Activated CD8-positive, alpha-beta memory T cell treated with anti-CD3 and anti-CD28 coated beads for 48 hours (primary cell): ENCODE measurements at regions not wholly inside any gene's neighbourhood (a gene's known extent, or its start where the extent isn't known, plus 50 kb on each side); places are given as distances from the start of the nearest gene placed in this dataset.
"Not testable (repeated sequence)": the region's sequence is repeated elsewhere in the genome, so short reads cannot be mapped to it uniquely, and the experiment has no call there.

ENCODE experiments used
- DNase-seq, 3 experiments: peaks; one replicate each; pipeline ENCODE4 v3.0.0-alpha.2; 2020; ENCODE audit warnings: low read depth in 2 of 3, low spot score in 2 of 3

DNA sequence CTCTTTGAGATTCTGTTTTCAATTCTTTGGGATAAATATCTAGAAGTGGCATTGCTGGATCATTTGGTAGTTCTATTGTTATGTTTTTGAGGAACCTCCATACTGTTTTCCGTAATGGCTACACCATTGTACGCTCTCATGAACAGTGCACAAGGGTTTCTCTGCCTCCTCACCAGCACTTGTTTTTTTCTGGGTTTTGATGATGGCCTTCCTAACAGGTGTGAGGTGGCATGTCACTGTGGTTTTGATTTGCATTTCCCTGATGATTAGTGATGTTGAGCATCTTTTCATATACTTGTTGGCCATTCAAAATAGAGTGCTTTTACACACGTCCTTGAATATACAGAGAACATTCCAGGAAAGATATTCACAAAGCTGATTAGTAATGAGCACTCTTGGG lies 86.8 kb upstream of the ADORA2B start:
- not testable (repeated sequence) for DNase-seq

DNA sequence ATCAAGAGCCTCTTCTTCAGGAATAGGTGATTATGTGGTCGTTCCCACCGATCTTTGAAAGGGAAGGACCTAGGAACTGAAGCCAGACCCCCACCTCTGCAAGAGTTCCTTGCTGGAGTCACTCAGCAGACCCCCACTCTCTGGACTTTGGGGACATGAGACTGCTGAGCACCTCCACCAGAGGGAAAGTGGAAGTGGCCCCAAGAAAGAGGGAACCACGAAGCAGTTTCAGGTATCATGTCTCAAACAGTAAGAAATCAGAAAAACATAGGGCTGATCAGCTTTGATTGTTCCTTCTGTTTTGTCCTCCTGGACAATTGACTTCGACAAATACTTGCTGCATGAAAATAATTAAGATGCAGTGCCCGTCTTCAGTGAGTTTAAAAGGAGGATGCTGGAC lies 84.2 kb upstream of the ADORA2B start:
- DNase-seq, result not testable (repeated sequence)

DNA sequence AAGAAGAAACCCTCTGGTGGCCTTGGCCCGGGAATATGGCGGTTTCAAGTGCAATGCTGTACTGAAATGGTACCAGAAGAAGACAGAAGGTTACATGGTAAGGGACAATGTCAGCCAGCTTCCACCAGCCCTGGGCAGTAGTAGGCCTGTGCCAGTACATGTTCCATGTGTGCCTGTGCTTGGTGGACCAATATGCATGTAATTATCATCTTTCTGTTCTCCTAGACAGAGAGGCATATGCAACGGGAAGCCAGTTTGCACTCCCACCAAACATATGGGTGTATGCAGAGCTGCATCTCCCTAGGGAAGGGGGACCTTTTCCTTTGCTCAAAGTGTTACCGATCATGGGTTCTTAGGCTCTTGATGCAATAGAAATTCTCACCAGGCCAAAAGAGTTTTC lies 80.9 kb upstream of the ADORA2B start:
- DNase-seq, result not testable (repeated sequence)

GRCh38 chr17:15864472-15864871 lies 80.5 kb upstream of the ADORA2B start:
- DNase-seq, result not testable (repeated sequence)

DNA sequence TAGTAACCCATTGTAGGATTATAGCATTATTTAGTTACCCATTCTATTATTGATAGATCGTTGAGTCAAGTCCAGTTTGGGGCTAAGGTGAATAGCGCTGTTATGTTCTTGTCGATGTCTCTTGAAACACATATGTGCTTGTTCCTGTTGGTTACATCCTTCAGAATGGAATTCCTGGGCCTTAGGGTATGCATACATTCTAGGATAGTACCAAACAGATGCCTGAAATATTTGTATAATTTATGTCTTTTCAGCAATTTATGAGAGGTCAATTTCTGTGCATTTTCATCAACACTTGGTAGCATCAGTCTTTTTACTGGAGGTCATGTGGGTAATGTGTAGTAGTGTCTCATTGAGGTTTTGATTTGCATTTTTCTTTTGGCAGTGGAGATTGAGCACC lies 78.9 kb upstream of the ADORA2B start:
- DNase-seq, result not testable (repeated sequence)

DNA sequence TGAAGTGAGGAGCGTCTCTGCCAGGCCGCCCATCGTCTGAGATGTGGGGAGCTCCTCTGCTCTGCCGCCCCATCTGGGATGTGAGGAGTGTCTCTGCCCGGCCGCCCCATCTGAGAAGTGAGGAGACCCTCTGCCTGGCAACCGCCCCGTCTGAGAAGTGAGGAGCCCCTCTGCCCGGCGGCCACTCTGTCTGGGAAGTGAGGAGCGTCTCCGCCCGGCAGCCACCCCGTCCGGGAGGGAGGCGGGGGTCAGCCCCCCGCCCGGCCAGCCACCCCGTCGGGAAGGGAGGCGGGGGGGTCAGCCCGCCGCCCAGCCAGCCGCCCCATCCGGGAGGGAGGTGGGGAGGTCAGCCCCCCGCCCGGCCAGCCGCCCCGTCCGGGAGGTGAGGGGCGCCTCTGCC lies 77.6 kb upstream of the ADORA2B start:
- DNase-seq, result not testable (repeated sequence)

GRCh38 chr17:15869868-15870267 lies 75.1 kb upstream of the ADORA2B start:
- not testable (repeated sequence) for DNase-seq

DNA sequence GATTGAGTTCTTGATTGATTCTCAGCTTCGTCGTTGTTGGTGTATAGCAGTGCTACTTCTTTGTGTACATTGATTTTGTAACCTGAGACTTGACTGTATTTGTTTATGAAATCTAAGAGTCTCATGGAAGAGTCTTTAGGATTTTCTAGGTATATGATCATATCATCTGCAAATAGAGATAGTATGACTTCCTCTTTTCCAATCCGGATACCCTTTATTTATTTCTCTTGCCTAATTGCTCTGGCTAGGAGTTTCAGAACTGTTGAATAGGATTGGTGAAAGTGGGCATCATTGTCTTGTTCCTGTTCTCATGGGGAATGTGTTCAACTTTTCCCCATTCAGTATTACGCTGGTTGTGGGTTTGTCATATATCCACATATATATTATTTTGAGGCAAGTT lies 72.3 kb upstream of the ADORA2B start:
- DNase-seq, result not testable (repeated sequence)

DNA sequence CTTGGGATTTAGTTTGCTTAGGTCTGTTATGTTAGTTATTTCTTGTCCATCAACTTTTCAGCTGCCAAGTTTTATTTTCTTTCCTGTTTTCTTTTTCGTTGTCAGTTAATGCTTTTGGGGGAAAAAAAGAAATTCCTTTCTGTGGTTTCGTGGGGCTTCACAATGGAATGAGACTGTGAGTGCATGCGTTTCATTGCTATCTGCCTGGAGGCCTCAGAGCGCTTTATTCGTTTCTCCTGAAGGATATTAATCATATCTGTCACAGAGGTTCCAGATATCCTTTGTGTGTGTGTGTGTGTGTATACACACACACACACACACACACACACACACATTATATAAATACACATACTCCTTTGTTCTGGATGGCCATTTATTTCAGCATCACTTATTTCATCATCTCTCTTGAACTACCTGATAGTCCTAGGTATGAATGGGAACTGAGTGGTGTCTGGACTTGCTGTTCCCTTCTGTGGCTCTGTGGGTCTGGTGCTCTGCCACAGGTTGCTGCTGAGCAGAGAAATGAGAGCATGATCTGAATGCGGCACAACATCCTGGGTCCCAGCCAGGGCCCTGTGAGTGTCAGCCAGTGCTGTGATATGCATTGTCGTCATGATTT lies 66.9 kb upstream of the ADORA2B start:
- DNase-seq, result not testable (repeated sequence)

- DNase-seq, result no peak
Observed at GRCh38 chr17:15882058-15882720, 62.7 kb upstream of the ADORA2B start.

DNA sequence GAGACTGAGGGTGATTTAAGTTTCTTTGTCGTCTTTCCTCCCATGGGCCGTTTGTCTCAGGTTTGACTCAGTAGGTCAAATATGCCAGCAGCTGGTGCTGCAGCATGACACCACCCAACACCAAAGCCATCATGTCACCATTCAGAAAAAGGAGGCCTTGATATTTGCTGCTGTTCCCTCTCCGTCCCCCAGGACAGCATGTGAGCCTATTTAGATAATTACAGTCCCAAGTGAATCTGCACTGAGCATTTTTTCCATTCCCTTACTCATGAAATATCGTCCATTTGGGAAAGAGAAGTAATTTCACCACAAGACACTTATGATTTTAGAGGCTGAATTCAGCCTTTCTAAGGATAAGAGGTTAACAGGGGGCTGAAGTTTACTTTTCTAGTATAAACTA lies 62.2 kb upstream of the ADORA2B start:
- DNase-seq, result no peak

GRCh38 chr17:15883617-15884111 lies 61.3 kb upstream of the ADORA2B start:
- DNase-seq, result no peak

- no peak for DNase-seq
Observed at GRCh38 chr17:15884731-15885130, 60.2 kb upstream of the ADORA2B start.

DNA sequence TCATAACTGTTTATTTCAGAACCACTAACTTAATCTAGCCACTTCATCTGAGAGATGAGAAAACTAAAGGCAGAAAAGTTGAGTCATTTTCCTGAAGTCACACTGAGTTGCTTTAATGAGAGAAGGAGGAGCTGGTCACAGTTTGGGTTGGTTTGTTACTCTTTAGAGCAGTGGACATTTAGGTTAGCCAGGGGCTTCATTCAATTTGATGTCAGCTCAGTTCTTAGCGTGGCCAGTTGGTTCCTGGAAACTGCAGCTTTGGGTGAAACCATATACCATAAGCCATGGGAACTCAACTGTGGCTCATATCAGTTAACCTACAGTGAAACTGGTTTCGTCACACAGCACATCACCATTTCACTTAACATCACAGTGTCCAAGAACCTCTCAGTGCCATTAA lies 59.2 kb upstream of the ADORA2B start:
- DNase-seq, result no peak

DNA sequence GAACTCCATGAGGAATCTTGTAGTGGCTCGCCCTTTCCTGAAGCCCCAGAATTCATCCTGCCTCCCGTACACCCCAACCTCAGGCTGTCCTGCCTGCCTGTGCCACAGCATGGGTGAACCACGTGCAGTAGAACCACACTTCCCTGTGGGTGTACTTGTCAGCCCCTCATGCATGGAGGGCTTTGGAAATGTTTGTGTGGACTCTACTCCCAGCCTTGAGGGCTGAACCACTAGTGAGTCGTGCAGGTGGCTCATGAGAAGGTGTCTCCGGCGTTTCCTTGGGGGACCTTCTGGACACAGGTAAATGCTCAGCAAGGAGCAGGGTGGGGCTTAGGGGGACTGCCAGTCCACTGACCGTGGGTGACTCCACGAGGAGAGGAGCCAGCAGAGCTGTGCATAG lies 58.7 kb upstream of the ADORA2B start:
- no peak for DNase-seq

DNA sequence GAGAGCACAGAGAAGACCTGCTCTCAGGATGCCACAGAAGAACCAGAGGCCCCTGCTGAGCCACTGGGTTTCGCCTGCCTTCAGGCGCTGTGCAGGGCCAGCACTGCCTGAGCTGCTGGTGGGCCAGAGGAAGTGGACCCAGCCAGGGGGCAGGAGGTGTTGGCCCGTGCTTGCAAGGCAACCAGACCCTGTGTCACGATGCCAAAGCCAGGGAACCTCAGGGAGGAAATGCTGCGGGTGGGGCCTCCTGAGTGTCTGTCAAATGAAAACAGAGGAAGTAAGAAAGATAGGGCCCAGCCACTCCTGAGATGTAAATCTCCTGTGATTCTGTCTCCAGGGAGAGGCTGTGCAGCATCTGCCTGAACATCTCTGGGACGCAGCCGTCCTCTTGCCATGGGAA lies 58.1 kb upstream of the ADORA2B start:
- no peak for DNase-seq

GRCh38 chr17:15888436-15888835 lies 56.5 kb upstream of the ADORA2B start:
- no peak for DNase-seq

DNA sequence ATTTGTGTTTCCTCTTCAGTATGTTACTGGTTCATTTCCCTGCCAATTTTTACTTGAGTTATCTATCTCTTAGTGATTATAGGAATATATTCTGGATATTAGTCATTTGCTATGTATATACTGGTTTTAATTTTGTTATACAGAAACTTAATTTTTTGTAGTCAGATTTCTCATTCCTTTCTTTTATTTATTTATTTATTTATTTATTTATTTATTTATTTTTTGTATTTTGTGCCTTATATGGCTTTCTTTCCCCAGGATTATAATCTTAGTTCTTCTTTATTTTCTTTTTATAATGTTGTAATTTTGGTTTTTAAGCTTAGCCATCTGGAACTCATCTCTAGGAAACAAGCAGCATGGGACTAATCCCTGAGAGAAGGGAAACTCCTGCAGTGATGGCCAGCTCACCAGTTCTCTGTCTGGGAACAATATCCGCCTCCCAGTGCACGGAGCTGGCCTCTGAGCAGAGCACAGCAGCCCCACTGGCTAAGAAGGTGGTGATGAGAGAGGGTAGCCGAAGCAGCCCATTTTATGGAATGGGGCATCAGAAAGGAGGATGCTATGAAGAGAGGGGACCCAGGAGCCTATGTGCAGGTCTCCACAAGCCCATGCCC lies 54.5 kb upstream of the ADORA2B start:
- DNase-seq, result no peak

- DNase-seq, result no peak
Observed at GRCh38 chr17:15891318-15891717, 53.6 kb upstream of the ADORA2B start.

- DNase-seq, result no peak
Observed at GRCh38 chr17:15892244-15892643, 52.7 kb upstream of the ADORA2B start.

GRCh38 chr17:15892731-15893657 lies 51.9 kb upstream of the ADORA2B start:
- DNase-seq, result no peak
